AG20443 (cell line): ENCODE measurements at regions not wholly inside any gene's neighbourhood (a gene's known extent, or its start where the extent isn't known, plus 50 kb on each side); places are given as distances from the start of the nearest gene placed in this dataset.
A peak's percentile ranks its signal among the peaks of the same experiment; 100 is the strongest.

ENCODE experiments used
- DNase-seq: peaks from one replicate; pipeline ENCODE4 v3.0.0; 2012; ENCODE audit warnings: low spot score, mixed read lengths

- DNase-seq = no peak
These were observed 771.6 kb downstream of the LRFN5 start for GRCh38 chr14:42378274-42378673.

GRCh38 chr14:42374332-42374731 is 767.7 kb downstream of the LRFN5 start:
- no peak for DNase-seq

- no peak for DNase-seq
These were observed 763.4 kb downstream of the LRFN5 start for GRCh38 chr14:42370056-42370455.

GRCh38 chr14:42368234-42368633 is 761.6 kb downstream of the LRFN5 start:
- DNase-seq = no peak

GRCh38 chr14:42353315-42353714 is 746.6 kb downstream of the LRFN5 start:
- DNase-seq = no peak

GRCh38 chr14:42335918-42336317 is 729.2 kb downstream of the LRFN5 start:
- DNase-seq = no peak

- no peak for DNase-seq
These were observed 728.3 kb downstream of the LRFN5 start for GRCh38 chr14:42334931-42335330.

GRCh38 chr14:42323426-42323825 is 716.8 kb downstream of the LRFN5 start:
- no peak for DNase-seq

GRCh38 chr14:42322531-42323284 is 716.0 kb downstream of the LRFN5 start:
- DNase-seq = no peak

- no peak for DNase-seq
These were observed 713.3 kb downstream of the LRFN5 start for GRCh38 chr14:42319996-42320395.

- DNase-seq = no peak
These were observed 710.0 kb downstream of the LRFN5 start for GRCh38 chr14:42316693-42317092.

- no peak for DNase-seq
These were observed 705.2 kb downstream of the LRFN5 start for GRCh38 chr14:42311876-42312275.

GRCh38 chr14:42307239-42307825 is 700.7 kb downstream of the LRFN5 start:
- no peak for DNase-seq

GRCh38 chr14:42299692-42300091 is 693.0 kb downstream of the LRFN5 start:
- no peak for DNase-seq

- DNase-seq = no peak
These were observed 686.5 kb downstream of the LRFN5 start for GRCh38 chr14:42293180-42293579.

- DNase-seq = no peak
These were observed 671.2 kb downstream of the LRFN5 start for GRCh38 chr14:42277840-42278239.

- no peak for DNase-seq
These were observed 662.6 kb downstream of the LRFN5 start for GRCh38 chr14:42269234-42269633.

GRCh38 chr14:42248131-42248530 is 641.5 kb downstream of the LRFN5 start:
- no peak for DNase-seq

- DNase-seq = no peak
These were observed 634.4 kb downstream of the LRFN5 start for GRCh38 chr14:42241101-42241500.

- DNase-seq = no peak
These were observed 623.3 kb downstream of the LRFN5 start for GRCh38 chr14:42229976-42230375.

- DNase-seq = no peak
These were observed 622.6 kb downstream of the LRFN5 start for GRCh38 chr14:42229294-42229693.

GRCh38 chr14:42228611-42229010 is 621.9 kb downstream of the LRFN5 start:
- no peak for DNase-seq

- DNase-seq = peak; percentile 63
These were observed 617.6 kb downstream of the LRFN5 start for GRCh38 chr14:42224053-42224888.
